Left lung (tissue), 4 donors: ENCODE measurements at regions not wholly inside any gene's neighbourhood (a gene's known extent, or its start where the extent isn't known, plus 50 kb on each side); places are given as distances from the start of the nearest gene placed in this dataset.

ENCODE experiments used
- ATAC-seq: fragments of 200-7000 bp; cut with Tn5 transposase; one replicate; pipeline ENCODE4 v1.9.1; 2020; ENCODE audit warnings: moderate library complexity
- DNase-seq, 4 donors: peaks; one replicate each; pipeline ENCODE4 v3.0.0-alpha.2; 2013 to 2020
- H3K27ac ChIP-seq, 2 donors: fragments of 200-600 bp; sonication (generic) in 1 of 2; one replicate each; pipeline versions ENCODE4 v1.5.0 to v1.8.0; 2020 to 2021
- H3K27me3 ChIP-seq, 2 donors: fragments of 200-600 bp; sonication (generic) in 1 of 2; one replicate each; pipeline versions ENCODE4 v1.5.0 to v1.8.0; 2020 to 2021
- H3K36me3 ChIP-seq, 2 donors: fragments of 200-600 bp; sonication (generic) in 1 of 2; one replicate each; pipeline versions ENCODE4 v1.5.0 to v1.8.0; 2020 to 2021
- H3K4me1 ChIP-seq, 2 donors: fragments of 200-600 bp; one replicate each; pipeline ENCODE4 v1.8.0; 2021
- H3K4me3 ChIP-seq, 2 donors: fragments of 200-600 bp; sonication (generic) in 1 of 2; one replicate each; pipeline versions ENCODE4 v1.5.0 to v1.8.0; 2020 to 2021; ENCODE audit warnings: mild to moderate bottlenecking in 1 of 2
- H3K9me3 ChIP-seq, 2 donors: fragments of 200-600 bp; sonication (generic) in 1 of 2; one replicate each; pipeline versions ENCODE4 v1.5.0 to v1.8.0; 2020 to 2021
- CTCF ChIP-seq, 2 donors: fragments of 200-600 bp; sonication (generic) in 1 of 2; IDR thresholded peaks; one replicate each; pipeline versions ENCODE4 v1.5.0 to v1.8.0; 2021; ENCODE audit warnings: antibody characterized with exemption in 2 of 2
- intact Hi-C, 2 donors: fragments of 100-400 bp; cut with DNase I; formaldehyde crosslinking; loops; one replicate each; pipeline versions ENCODE4 v1.11.2 to v1.14.2; 2022
- donor health status: DM: no; HTN: yes; CAD: no.
- donor health status: DM: no; HTN: no; CAD: no.

GRCh38 chr3:95394286-95394685 is 1331.4 kb downstream of the NSUN3 start:
- DNase-seq = no peak
- no peak for ATAC-seq
- H3K27me3 ChIP-seq = no peaks in the 10 kb centered on the region

GRCh38 chr3:95399585-95399984 is 1336.7 kb downstream of the NSUN3 start:
- intact Hi-C loops = no loop called here
- Histone ChIP-seq H3K4me1 (no peaks in the 10 kb centered on the region), H3K36me3 (no peaks in the 10 kb centered on the region), H3K4me3 (no peak overlapping the region), H3K9me3 (peaks cover 0 to 5% of the 10 kb centered on the region in 2 donors), H3K27me3 (no peaks in the 10 kb centered on the region), H3K27ac (no peak overlapping the region)
- ATAC-seq = no peak
- TF ChIP-seq CTCF (IDR thresholded peaks at IDR 0.05) = no peak
- DNase-seq = no peak

More at GRCh38 chr3:95394286-95394685, 1331.4 kb downstream of the NSUN3 start:
- Histone ChIP-seq H3K9me3 (peaks cover 0 to 5% of the 10 kb centered on the region in 2 donors), H3K27ac (no peak overlapping the region), H3K4me1 (no peaks in the 10 kb centered on the region), H3K36me3 (no peaks in the 10 kb centered on the region), H3K4me3 (no peak overlapping the region)
- intact Hi-C loops = no loop called here
- no peak for TF ChIP-seq CTCF (IDR thresholded peaks at IDR 0.05)

- ATAC-seq (no peak), DNase-seq (no peak)
- Histone ChIP-seq H3K27ac (no peak overlapping the region), H3K36me3 (no peaks in the 10 kb centered on the region), H3K4me1 (no peaks in the 10 kb centered on the region), H3K27me3 (no peaks in the 10 kb centered on the region), H3K4me3 (no peak overlapping the region), H3K9me3 (peaks cover 0 to 5% of the 10 kb centered on the region in 2 donors)
- no peak for TF ChIP-seq CTCF (IDR thresholded peaks at IDR 0.05)
- intact Hi-C loops = no loop called here
Observed at GRCh38 chr3:95401693-95402092, 1338.8 kb downstream of the NSUN3 start.

- Histone ChIP-seq H3K36me3 (no peaks in the 10 kb centered on the region), H3K27ac (no peak overlapping the region), H3K4me1 (no peaks in the 10 kb centered on the region), H3K9me3 (no peaks in the 10 kb centered on the region), H3K27me3 (no peaks in the 10 kb centered on the region), H3K4me3 (no peak overlapping the region)
- intact Hi-C loops = no loop called here
- TF ChIP-seq CTCF (IDR thresholded peaks at IDR 0.05) = no peak
- DNase-seq (no peak), ATAC-seq (no peak)
Observed at GRCh38 chr3:95407709-95408463, 1345.0 kb downstream of the NSUN3 start.

GRCh38 chr3:95408464-95408862 is 1345.6 kb downstream of the NSUN3 start:
- no peak for DNase-seq
- Histone ChIP-seq H3K27me3 (no peaks in the 10 kb centered on the region), H3K4me1 (no peaks in the 10 kb centered on the region), H3K4me3 (no peak overlapping the region), H3K27ac (no peak overlapping the region), H3K9me3 (no peaks in the 10 kb centered on the region), H3K36me3 (no peaks in the 10 kb centered on the region)
- intact Hi-C loops = no loop called here
- ATAC-seq = no peak
- TF ChIP-seq CTCF (IDR thresholded peaks at IDR 0.05) = no peak
